NCI-H82 treated with DMSO at 0.1 percent for 48 hours (cell line): ENCODE measurements at regions not wholly inside any gene's neighbourhood (a gene's known extent, or its start where the extent isn't known, plus 50 kb on each side); places are given as distances from the start of the nearest gene placed in this dataset.

Source experiments
- DNase-seq: peaks from one replicate; lab custom pipeline; 2025; ENCODE audit not compliant: unreplicated experiment; lab: John Stamatoyannopoulos, UW

DNA sequence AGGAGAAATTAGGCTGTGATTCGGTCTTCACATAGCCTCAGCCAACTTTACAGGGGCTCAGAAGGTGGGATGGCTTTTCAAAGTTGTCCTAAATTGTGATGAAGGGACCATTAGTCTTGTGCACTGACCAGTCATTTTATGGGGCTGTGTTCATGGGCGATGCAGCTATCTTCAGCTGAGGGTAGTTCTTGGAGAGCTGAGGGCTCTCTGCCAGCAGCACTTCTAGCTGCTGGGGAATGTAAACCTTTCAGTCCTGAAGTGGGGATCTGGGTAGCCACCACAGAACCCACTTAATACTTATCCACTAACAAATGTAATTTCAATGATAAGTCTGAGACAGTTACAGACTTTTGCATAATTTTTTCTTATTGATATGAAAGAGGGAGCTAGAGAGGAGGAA is 270.6 kb downstream of the AEBP2 start:
- no peak for DNase-seq

DNA sequence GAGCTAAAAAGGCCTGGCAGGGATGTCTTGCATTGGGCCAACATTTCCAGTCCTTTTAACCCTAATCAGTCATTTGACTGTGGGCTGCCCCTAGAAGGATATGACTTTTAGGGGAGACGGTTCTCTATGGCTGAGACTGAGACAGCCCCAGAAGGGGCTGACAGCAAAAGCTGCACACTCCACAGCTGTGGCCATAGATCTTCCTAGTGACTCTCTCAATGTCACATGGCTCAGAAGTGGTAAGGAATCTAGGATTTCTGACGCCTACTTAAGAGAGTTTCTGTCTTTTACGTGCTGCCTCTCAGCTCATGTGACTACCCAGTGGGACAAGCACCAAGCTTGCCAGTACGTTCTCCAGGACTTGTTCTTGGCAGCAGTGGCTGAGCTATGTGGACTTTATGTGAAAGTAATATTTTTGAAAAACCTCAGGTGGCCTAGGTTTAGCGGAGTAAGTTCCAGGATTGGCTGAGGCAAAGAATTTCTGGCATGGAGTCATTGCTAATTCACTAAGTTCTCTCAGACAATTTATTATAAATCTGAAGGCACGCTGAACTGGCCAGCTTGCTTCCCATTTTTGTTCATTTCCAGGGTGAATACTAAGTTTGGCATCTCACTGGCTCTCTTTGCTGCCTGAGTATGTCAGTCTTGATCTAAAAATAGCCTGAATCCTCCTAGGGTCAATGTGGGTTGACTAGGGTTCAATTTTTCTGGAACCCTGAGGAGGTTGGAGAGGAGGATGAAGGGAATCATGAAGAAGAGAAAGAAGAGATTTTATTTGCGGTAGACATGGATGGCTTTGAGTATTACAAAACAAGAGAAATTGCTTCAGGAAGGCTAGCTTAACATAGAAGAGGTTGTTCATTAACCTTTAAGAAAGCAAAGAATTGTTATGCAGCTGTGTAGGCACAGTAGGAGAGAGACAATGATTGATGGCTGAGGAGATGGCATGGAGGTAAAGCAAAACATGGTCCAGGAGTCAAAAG is 271.8 kb downstream of the AEBP2 start:
- no peak for DNase-seq

DNA sequence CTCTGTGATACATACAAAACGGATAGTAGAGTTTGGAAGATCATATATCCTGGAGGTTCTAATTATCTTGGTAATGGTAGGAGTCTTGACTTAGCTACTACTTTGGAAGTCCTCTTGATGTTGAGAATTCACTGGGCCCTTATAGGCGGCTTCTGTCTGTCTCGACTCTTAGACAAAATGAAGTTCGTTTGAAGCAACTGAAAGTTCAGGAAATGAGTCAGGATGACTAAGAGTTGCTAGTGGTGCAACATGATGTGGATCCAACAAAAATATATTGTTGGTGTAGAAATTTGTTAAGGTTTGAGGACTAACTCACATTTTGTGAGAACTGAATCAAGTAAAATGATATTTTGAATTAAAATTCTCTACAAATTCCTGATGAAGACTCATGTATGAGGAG is 272.7 kb downstream of the AEBP2 start:
- DNase-seq: no peak

DNA sequence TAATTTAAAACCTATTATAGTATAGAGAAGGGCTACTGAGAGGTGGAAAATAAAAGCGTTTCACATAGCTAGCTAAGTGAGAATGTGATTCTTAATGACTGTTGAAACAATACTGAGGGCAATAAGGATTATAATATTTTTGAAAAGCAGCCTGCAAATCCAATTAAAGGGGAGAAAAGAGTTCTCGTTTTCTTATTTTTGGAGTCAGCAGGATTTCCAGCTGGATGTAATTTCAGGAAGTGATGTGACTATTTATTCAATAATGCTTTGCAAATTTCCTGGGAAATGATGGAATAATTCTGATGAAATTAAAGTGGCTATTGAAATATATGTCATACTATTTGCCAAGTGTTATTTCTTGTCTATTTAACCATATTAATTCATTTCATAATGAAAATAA is 279.1 kb downstream of the AEBP2 start:
- no peak for DNase-seq

DNA sequence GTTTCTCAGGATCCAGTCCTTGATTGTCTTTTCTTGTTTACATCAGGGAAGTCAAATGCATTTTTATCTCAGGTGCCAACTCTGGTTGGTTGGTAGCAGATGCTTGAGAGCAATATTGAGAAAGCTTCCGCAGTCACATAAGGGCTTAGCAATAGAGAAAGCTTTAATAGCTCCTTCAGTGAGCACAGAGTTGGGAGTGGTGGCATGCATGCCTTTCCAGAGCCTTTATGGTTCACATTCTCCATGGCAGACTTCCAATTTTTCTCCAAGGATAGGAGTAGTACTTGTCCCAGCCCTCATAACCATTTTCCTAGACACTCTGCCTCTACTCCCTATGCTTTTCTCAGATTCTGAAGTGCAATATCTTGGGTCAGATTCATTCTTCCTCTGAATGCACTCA is 280.4 kb downstream of the AEBP2 start:
- DNase-seq: no peak

DNA sequence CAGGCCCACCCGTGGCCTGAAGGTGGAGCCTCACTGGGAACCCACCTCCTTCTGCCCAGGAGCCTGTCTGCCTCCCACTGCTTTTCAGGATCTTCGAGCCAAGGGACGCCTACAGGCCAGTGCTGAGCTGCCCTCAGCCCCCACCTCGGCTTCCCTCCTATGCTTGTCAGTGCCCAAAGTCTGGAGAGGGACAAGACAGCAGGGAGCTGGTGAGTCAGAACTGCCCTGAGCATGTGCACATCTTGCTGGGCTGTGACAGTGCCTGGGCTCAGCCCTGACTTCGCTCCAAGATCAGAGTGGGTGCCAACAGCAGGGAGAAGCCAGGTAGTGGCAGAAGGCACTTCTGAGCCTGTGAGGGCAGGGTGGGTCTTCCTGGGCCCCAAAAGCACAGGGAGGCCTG is 286.8 kb downstream of the AEBP2 start:
- no peak for DNase-seq

DNA sequence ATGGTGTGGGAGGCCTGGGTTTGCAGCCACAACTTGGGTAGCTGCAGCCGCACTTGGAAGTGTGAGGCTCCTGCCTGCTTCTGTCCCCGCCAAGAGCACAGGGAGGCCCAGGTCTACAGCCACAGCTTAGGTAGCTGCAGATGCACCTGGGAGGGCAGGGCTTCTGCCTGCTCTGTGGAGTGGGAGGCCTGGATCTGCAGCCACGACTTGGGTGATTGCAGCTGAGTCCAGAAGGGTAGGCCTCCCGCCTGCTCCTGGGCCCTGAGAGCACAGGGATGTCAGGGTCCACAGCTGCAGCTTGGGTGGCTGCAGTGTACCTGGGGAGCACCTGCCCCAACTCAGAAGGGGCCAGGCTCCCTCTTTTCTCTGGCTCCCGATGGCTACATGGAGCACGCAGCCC is 287.3 kb downstream of the AEBP2 start:
- DNase-seq: no peak

DNA sequence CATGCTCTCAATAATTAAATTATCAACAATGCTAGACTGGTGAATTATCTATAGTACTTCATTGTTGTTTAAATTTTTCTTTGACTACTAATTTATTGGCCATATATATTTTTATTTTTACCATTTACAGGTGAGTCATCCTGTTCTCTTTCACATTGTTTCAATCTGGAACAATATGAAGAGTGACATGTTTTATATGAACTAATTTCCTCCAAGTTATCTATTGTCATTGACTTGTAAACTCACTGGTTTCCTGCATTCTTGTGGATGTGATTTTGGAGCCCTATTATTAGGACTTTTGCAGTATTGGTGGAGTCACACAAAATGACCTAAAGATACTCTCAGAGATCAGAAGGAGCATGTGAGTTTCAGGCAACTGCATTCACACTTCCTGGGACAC is 297.7 kb downstream of the AEBP2 start:
- no peak for DNase-seq

DNA sequence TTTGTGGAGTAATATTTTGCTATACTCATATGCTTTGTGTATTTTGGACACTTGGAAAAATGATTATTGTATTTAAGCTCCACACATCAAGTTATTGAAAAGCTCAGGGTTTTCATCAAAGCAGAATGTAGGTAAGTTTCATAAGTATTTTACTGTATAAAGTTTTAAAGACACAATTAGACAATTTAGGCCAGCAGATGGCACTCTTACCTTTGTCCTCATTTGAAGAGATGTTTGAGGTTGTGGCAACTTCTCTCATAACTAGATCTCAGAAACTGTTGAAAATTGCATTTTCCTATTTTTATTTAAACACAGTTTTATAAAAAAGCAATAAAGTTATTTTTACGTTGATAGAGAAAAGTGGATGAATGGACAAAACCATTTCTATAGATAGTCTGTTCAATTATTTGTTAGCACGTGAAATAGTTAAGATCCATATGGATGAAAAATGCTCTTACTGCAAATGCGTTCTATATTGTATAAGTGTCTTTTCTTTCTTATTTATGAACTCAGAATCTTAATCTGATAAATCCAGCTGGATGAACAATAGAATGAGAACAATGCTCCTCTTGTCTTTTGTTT is 300.0 kb downstream of the AEBP2 start:
- peak; percentile 19 for DNase-seq

DNA sequence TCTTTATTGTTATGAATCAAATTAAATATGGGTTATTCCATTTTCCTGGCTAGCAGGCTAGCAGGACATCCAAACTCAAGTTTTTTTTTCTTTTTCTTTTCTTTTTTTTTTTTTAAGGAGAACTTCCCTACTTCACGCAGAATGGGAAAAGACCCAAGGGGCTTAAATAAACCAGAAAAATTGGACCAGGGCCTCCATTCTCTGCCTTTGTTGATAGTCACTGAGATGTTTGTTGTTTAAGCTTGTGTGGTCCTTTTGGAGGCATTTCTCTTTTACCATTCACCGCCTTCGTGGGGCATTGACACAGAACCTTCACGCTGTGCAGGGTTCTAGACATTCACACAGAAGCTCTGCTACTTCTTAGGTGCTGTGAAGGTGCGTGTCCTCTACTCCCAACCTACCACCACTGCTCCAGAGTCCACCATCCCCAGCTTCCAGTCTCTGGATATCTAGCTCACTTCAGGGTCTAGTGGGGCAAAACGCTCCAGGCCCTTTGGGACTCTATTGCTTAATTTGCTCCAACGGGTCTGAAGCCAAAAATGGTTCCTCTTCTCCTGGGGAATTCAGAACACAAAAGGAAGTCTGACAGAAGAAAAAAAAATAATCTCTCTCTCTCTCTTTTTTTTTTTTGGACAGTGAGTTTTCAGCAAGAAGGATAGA is 301.3 kb downstream of the AEBP2 start:
- no peak for DNase-seq

DNA sequence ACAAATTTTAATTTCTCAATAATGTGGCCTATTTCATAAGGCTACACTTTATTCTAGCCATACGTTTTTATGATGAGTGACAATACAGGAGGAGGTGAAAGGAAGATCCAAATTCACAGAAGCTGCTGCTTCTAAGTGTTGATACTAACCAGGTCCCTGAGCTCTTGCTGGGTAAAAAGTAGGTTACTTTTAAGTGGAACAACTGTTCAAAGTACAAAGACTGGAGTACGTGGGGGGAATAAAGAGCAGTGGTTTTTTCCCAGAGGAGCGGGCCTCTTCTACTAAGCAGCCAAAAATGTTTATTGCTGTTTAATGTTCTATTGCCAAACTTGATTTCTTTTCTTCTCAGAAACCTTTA is 301.8 kb downstream of the AEBP2 start:
- DNase-seq: no peak

DNA sequence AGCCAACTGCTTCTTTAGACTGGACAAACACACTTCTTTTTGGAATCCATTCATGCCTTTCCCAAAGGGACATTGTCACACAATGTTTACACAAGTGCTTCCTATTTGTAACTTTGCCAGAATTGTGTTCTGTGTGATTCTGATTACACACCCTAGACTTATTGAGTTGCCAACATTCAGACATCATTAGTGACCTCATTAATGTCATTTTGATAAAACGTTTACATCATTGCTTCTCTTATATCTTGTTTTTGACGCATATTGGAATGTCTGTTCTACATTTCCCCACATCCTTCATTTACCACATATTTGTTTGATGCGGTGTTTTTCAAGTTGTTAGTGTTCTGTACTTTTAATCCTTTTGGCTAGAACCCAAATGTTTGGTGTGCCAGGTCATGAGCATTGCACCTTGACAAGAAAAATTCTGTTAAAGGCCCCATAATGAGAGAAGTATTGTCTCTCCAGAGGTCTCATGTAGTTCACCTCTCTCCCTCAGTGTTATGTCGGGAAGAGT is 305.5 kb downstream of the AEBP2 start:
- no peak for DNase-seq

DNA sequence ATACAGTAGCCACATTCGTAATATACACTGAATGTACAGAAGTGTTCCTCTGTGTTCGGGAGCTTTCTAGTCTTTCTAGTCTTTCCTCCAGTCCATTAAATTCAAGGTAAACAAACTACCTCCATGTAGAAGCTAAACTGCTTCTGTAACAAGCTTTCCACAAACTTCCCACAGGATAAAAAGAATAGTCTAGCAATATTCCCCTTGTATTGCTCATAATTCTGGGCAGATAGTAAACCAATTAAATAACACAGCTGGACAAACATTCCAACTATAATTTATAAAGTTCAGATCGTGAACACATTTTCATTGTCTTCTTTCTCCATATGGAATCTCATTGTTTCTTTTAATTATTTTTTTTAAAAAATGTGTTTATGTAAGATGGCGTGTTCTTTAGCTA is 307.2 kb downstream of the AEBP2 start:
- no peak for DNase-seq

DNA sequence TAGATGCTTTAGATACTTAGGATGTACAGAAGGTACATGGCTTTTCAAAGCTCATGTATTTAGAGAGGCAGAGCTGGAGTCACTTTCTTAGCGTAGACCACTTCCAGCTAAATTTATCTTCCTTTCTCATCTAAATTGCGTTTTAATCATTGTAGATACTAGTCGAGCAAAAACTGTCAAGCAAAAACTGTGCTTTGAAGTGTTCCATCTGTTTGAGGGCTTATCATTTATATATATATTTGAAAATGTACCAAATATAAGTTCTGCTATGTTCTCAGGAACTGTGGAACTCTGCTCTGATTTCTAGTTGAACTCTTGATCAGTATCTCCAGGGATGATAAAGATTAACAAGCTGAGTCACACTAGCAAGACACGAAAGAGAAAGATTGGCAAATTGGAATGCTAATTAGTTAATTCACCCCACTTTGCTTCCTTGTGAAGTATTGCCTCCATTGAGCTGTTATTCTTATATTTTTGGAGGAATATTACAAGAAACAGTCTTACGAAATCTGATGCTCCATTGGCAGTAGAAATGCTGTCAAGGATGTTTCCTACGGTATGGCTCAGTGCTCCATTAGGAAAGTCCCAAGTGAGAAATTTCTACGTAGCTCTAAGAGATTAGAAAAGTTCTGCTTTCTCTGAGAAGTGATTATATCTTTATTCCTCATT is 310.7 kb downstream of the AEBP2 start:
- no peak for DNase-seq

DNA sequence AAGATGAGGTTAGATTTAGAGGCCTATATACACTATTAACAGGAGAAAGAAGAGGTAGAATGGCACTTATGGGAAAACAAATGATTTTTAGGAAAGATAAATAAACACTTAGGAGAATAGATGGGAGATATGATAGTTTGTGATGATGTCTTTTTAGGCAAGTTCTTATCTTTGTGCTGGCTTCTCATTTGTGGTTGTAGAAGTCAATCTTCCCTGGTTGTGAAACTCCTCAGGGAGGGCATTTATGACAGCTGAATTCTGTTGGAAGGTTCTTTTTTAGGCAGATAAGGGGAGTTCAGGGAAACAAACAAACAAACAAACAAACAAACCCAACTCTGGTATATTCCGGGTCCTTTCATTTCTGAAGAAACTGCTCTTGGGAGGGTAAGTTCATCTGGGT is 311.8 kb downstream of the AEBP2 start:
- no peak for DNase-seq

DNA sequence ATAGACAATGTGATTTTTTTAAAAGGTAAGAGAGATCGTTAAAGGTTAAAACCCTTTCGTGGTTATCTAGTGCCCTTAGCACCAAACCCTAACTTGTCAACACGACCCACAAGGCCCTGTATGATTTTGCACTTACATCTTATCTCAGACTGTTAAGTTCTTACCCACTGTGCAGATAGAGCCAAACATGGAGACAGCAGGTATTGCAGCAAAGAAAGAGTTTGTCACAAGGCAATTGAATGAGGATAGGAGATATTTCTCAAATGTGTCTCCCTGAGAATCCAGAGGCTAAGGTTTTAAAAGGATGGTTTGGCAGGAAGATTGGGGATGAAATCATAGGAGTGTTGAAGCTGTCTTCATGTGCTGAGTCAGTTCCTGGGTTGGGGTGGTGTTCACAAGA is 313.4 kb downstream of the AEBP2 start:
- DNase-seq: no peak

DNA sequence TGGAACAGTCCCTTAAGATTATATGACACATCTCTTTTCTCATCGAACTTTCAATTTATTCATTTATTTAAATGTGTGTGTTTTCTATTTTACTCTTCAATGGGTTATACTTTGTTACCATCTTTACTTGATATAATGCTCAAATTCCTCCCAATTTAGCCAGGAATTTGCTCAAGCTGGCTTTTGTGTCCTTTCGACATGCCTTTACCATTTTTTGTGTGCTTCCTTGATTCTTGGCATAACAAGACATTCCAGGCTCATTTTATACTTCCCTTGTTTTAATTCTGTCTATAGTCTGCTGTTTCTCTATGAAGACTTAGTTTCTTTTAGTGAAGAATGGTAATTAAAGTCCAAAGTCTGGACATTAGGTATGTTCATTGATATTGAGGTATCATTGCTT is 315.8 kb downstream of the AEBP2 start:
- no peak for DNase-seq

DNA sequence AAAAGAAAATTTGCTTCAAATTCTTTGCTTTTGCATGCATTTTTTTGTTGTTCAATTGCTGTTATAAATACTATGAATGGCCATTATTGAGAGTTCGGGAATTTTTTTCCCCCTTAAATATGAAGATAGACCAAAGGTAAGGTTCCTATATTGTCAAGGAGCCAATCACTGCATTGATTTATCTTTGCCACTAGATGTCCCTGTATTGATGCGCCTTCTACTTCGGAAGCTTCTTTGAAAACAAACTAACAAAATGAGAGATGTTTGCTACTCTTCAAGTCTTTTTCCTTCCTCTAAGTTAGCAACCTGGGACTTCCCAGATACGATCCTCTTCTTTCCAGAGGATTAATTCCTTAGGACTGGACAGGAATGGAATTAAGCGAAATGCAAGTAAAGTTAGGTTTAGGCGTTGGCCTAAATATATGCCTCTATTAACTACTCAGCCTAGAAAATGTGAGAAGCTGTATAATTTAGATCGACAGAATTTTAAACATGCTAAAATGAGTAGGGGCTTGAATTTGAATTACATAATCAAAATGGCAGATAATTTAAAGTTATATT is 318.1 kb downstream of the AEBP2 start:
- peak; percentile 36 for DNase-seq

DNA sequence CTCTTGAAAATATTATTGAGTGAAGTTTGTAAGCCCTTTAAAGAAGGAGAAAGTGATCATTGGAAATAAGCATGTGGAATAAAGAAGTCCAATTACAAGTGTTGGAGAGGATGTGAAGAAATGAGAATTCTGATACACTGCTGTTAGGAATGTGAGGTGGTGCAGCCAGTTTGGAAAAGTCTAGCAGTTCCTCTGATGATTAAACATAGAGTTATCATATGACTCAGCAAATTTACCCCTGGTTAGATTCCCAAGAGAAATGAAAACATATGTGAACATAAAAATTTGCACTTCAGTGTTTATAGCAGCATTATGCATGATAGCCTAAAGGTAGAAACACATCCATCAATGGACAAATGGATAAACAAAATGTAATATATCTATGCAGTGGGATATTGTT is 319.9 kb downstream of the AEBP2 start:
- no peak for DNase-seq

DNA sequence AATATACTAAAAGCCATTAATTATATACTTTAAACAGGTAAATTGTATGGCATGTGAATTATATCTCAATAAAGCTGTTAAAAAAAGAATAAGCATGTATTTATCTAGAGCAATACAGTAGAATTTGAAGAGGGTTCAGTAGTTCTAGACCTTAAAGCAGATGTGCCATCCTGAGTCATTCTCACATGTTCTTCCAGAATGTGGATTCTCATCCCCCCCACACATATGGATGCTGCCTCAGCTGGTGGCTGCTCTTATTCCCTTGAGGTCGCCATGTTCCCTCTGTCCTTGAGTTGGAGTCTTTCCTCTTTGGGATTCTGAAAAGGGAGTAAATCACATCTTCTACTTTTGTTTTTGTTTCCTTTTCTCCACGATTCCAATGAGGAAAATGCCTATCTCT is 321.3 kb downstream of the AEBP2 start:
- no peak for DNase-seq

DNA sequence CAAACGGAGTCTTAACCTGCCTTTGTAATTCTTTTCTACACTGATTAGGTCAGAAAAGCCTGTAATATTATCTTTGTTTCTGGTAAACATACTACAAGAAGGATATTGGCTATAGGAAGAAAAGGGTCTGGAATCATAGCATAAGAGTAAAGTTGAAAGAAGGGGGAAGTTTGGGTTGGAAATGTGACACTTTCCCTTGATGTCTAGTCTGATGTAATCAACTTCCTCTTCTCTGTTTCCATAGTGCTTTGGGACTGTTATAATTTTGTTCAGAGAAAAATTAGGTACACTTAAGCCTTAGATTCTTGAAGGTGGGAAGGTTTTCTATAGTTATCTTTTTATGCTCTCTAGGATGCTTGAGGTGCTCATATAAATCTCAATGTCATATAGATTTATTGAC is 322.2 kb downstream of the AEBP2 start:
- DNase-seq: no peak
